Right atrium auricular region (tissue), 2 donors: ENCODE measurements at regions not wholly inside any gene's neighbourhood (a gene's known extent, or its start where the extent isn't known, plus 50 kb on each side); places are given as distances from the start of the nearest gene placed in this dataset.

ENCODE experiments used
- DNase-seq: peaks from one replicate; pipeline ENCODE4 v3.0.0-alpha.2; 2019; ENCODE audit warnings: low spot score
- H3K27ac ChIP-seq, 2 donors: fragments of 200-600 bp; sonication (generic); 1 replicate in 1 of 2; 2 replicates in 1 of 2; pipeline ENCODE4 v1.5.1; 2016 to 2019
- H3K27me3 ChIP-seq, 2 donors: fragments of 200-600 bp; sonication (generic); one replicate each; pipeline versions ENCODE4 v1.5.1 to v1.6.0; 2017 to 2019
- H3K36me3 ChIP-seq: fragments of 200-600 bp; sonication (generic); one replicate; pipeline ENCODE4 v1.5.1; 2016
- H3K4me1 ChIP-seq, 2 donors: fragments of 200-600 bp; sonication (generic); one replicate each; pipeline versions ENCODE4 v1.5.1 to v1.6.0; 2017 to 2019
- H3K4me3 ChIP-seq, 2 donors: fragments of 200-600 bp; sonication (generic); 1 replicate in 1 of 2; 2 replicates in 1 of 2; pipeline ENCODE4 v1.5.1; 2017 to 2019; ENCODE audit warnings: mild to moderate bottlenecking in 1 of 2, moderate library complexity in 1 of 2
- H3K9me3 ChIP-seq, 2 donors: fragments of 200-600 bp; sonication (generic); one replicate each; pipeline ENCODE4 v1.5.1; 2019
- CTCF ChIP-seq, 2 donors: fragments of 200-600 bp; sonication (generic); IDR thresholded peaks; one replicate each; pipeline ENCODE4 v1.5.1; 2019; ENCODE audit warnings: antibody characterized with exemption in 2 of 2

- DNase-seq: no peak
Measured at GRCh38 chr1:61531716-61532115, 193.2 kb downstream of the TM2D1 start.

GRCh38 chr1:61523893-61524605, 200.9 kb downstream of the TM2D1 start:
- peaks cover 0 to 11% of the 10 kb centered on the region in 2 donors for H3K4me1 ChIP-seq
- no peaks in the 10 kb centered on the region for H3K27me3 ChIP-seq
- DNase-seq: no peak
- no peak overlapping the region for H3K27ac ChIP-seq
- no peak for TF ChIP-seq CTCF (IDR thresholded peaks at IDR 0.05)
- H3K4me3 ChIP-seq: no peak overlapping the region
- no peaks in the 10 kb centered on the region for H3K9me3 ChIP-seq
- H3K36me3 ChIP-seq: no peaks in the 10 kb centered on the region

More at GRCh38 chr1:61531716-61532115, 193.2 kb downstream of the TM2D1 start:
- Histone ChIP-seq H3K4me3 (no peak overlapping the region), H3K27me3 (no peaks in the 10 kb centered on the region), H3K36me3 (no peaks in the 10 kb centered on the region), H3K9me3 (no peaks in the 10 kb centered on the region), H3K27ac (no peak overlapping the region), H3K4me1 (no peaks in the 10 kb centered on the region)
- TF ChIP-seq CTCF (IDR thresholded peaks at IDR 0.05): no peak

- no peak overlapping the region for H3K27ac ChIP-seq
- TF ChIP-seq CTCF (IDR thresholded peaks at IDR 0.05): no peak
- DNase-seq: no peak
- H3K36me3 ChIP-seq: no peaks in the 10 kb centered on the region
- H3K4me1 ChIP-seq: peaks cover 0 to 11% of the 10 kb centered on the region in 2 donors
- no peak overlapping the region for H3K4me3 ChIP-seq
- H3K9me3 ChIP-seq: no peaks in the 10 kb centered on the region
- H3K27me3 ChIP-seq: no peaks in the 10 kb centered on the region
Measured at GRCh38 chr1:61523229-61523628, 201.7 kb downstream of the TM2D1 start.

- no peak for TF ChIP-seq CTCF (IDR thresholded peaks at IDR 0.05)
- DNase-seq: no peak
- no peak overlapping the region for H3K27ac ChIP-seq
- H3K4me3 ChIP-seq: no peak overlapping the region
- peaks cover 0 to 11% of the 10 kb centered on the region in 2 donors for H3K4me1 ChIP-seq
- no peaks in the 10 kb centered on the region for H3K27me3 ChIP-seq
- H3K36me3 ChIP-seq: no peaks in the 10 kb centered on the region
- no peaks in the 10 kb centered on the region for H3K9me3 ChIP-seq
Measured at GRCh38 chr1:61520401-61520800, 204.5 kb downstream of the TM2D1 start.

- Histone ChIP-seq H3K4me1 (peaks cover 0 to 6% of the 10 kb centered on the region in 2 donors), H3K36me3 (no peaks in the 10 kb centered on the region), H3K9me3 (no peaks in the 10 kb centered on the region), H3K4me3 (no peak overlapping the region), H3K27me3 (no peaks in the 10 kb centered on the region), H3K27ac (no peak overlapping the region)
- TF ChIP-seq CTCF (IDR thresholded peaks at IDR 0.05): no peak
- DNase-seq: no peak
Measured at GRCh38 chr1:61519631-61520030, 205.3 kb downstream of the TM2D1 start.
